ENCODE measurements at regions not wholly inside any gene's neighbourhood (a gene's known extent, or its start where the extent isn't known, plus 50 kb on each side); places are given as distances from the start of the nearest gene placed in this dataset.

- TF ChIP-seq CEBPB (IDR thresholded peaks at IDR 0.05; ENCODE audit: low read depth, low read length) (no peak), POLR2A (IDR thresholded peaks at IDR 0.05; ENCODE audit: low read depth, low read length) (no peak), RAD21 (IDR thresholded peaks at IDR 0.05; ENCODE audit: low read length) (no peak), CTCF (conservative IDR thresholded peaks at IDR 0.05; ENCODE audit: low read depth, low read length) (no peak)
Observed at GRCh38 chr11:95586661-95587060, 202.9 kb downstream of the FAM76B start.

Measured in IMR-90 (cell line).